GM18508 (cell line): ENCODE measurements at regions not wholly inside any gene's neighbourhood (a gene's known extent, or its start where the extent isn't known, plus 50 kb on each side); places are given as distances from the start of the nearest gene placed in this dataset.
"Not testable (repeated sequence)": the region's sequence is repeated elsewhere in the genome, so short reads cannot be mapped to it uniquely, and the experiment has no call there.

ENCODE experiments used
- ATAC-seq: cut with Tn5 transposase; IDR thresholded peaks from one replicate; pipeline ENCODE4 v1.9.1; 2021; ENCODE audit warnings: moderate number of reproducible peaks; ENCODE audit not compliant: insufficient read depth, unreplicated experiment

DNA sequence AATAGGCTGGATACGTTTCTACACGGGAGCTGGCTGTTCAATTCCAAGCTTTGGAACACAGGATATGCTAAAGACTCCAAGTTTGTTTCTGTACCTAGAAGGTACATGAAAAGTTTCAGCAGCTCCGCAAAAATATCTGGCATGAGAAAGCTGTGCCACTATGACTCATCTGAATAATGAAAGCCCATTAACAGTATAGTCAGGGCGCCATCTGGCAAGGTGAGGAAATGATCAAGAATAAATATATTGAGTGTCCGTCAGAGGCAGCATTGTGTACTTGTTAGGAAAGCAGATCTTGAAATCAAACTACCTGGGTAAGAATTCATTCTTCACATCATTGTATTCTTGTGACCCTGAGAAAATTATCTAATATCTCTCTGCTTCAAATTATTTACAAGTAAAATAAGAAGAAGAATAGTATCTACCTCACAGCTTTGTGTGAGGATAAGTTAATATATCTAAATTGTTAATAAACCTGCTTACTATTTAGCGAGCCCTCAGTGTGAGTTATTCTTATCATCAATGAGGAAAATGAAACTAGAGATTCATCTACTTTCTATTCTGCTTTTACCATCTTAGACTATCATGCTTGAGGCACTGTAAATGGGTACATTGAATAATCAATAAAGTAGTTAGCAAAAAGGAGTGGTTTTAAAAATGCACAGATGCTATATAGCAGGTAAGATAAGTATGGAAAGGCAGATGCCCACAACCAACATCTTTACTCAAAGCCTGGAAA is 53.5 kb downstream of the FSCB start:
- ATAC-seq, result no peak

DNA sequence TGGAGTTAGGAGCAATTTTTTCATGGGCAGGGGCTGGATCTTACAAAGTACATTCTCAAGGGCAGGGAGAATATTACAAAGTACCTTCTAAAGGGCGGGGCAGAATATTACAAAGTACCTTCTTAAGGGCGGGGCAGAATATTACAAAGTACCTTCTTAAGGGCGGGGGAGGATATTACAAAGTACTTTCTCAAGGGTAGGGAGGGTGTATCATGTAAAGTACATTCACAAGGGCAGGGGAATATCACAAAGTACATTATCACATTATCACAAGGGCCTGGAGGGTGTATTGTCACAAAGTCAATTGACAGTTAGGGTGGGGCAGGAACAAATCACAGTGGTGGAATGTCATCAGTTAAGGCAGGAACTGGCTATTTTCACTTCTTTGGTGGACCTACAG is 56.9 kb downstream of the FSCB start:
- ATAC-seq, result not testable (repeated sequence)

DNA sequence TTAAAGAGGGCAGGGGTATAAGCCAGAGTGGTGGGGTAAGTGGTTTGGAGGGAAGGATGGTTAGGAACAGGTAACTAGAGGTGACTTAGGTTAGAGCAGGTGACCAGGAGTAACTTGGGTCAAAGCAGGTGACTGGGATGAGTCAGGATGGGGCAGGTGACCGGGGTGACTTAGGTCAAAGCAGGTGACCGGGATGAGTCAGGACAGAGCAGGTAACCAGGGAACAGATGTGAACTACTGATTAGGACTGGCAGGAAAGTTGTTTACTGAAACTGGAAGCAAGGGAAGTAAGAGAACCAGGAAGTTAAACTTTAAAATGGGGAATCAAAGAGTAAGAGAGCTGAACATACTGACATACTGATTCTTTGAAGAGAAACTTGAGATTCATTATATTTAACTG is 57.4 kb downstream of the FSCB start:
- no peak for ATAC-seq

DNA sequence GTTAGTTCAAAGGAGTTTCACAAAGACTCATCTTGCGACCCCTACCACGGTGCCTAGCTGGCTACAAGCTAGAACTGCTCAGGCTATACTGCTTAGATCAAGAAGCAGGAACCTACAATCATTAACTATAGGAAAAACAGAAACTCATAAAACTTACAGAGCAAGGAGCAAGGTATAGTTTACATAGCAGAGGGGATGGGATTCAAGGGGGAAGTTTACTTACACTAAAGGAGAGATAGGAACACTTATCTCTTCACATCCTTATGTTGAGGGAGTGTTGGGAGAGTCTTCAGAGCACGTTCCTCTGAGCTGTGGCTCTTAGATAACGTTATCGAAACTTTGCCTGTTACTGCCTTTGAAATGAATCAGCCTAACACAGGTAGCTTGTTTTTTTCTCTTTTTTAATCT is 58.1 kb downstream of the FSCB start:
- no peak for ATAC-seq

DNA sequence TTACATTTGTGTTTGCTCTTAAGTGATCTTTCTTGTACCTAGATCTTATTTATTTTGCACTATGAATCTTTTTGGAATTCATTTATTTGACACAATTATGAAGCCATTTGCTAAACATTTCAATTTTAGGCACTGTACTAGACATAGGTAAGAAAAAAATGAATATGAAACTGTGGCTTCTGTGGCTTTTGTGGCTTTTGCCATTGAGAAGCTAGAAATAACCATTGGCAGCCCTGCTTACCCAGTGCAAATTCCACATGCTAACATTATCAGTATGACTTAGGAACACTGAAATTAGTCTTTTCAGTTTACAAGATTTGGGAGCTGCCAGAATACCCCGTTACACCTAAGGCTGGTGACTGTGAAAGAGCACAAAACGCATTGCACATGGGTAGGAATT is 60.1 kb downstream of the FSCB start:
- ATAC-seq, result no peak

DNA sequence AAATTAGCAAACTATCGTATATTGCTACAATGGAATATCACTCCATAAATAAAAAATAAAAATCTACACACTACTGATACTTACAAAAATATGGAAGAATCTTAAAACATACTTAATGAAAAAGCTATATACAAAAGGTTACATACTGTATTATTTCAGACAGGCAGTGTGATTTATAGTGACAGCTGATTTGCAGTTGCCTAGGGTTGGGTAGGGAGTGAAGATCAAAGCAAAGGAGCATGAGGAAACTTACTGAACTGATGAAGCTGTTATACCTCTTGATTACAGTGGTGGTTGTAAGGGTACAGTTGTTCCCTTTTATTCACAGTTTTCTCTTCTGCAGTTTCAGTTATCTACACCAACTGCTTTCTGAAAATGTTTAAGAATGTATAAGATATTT is 62.6 kb downstream of the FSCB start:
- no peak for ATAC-seq

DNA sequence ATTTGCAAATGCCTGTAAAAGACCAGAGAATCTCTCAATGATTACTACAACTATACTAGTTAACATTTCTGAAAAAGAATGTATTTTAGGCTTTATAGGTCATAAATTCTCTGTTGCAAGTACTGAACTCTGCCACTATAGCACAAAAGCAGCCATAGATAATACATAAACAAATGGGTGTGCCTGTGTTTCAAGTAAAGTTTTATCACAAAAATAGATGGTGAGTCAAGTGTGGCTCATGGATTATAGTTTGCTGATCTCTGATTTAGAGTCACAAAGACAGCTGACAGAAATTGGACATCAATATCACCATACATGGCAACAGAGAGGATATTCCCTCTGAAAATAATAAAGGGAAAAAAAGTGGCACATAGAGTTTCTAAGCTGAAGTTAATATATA is 68.1 kb downstream of the FSCB start:
- ATAC-seq, result no peak

DNA sequence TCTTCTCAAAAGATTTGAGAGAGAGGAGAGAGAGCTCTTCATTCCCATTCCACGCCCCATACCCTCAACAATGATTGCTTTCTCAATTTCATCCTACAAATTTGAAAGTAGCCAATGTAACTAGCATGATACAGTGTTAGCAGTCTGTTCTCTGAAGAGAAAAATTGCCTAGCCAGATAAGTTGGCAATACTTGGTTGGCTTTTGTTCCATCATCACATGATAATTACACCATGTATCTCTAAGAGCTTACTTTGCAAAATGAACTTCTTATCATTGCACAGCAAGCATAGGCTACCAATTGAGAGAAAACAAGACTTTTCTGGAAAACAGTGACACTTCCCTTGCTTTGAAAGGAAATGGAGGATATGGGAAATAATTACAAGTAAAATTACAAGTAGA is 68.9 kb downstream of the FSCB start:
- no peak for ATAC-seq

DNA sequence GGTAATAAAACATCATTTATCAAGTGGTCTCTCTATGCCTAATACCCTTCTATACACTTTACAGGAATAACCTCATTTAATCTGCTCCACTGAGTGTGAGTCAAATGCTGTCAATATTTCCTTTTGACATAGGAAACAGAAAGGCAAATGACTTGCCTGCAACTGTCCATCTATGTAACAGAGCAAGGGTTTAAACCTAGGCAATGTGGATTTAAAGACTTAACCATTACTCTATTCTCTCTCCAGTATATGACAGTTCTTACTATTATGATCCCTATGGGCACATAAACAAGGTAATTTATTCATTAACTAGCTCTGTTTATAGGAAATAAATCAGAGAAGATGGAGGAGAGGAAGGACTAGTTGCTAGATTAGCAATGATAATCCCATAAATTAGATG is 70.6 kb downstream of the FSCB start:
- no peak for ATAC-seq

DNA sequence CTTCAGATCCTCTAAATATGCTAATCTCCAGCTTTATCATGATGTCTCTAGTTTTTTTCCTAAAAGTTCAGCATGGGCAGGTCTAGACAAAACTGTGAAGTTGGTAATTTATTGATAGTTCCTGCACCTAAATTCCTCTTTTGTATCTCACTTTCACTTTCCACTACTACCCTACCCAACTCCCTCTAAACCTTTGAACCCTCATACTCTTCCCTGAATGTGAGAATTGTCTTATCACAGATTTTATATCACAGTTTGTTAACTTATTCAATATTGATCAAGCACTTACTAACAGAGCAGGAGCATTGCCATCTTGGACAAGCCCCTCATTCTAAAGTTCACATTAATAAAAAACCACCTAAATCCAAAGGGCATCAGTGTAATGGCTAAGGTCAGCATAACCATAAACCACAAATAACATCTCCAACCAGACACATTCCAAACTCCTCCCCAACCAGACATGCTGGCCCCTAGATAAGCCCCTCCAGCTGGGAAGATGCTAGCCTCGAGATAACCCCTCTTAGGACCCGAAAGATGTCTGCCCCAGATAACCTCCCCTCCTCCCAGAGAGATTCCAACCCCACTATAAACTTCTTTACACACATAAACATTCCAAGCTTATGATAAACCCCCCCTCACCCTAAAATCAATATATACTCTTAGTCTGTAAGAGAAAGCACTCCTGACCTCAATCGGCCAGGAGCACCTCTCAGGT is 78.7 kb downstream of the FSCB start:
- no peak for ATAC-seq

DNA sequence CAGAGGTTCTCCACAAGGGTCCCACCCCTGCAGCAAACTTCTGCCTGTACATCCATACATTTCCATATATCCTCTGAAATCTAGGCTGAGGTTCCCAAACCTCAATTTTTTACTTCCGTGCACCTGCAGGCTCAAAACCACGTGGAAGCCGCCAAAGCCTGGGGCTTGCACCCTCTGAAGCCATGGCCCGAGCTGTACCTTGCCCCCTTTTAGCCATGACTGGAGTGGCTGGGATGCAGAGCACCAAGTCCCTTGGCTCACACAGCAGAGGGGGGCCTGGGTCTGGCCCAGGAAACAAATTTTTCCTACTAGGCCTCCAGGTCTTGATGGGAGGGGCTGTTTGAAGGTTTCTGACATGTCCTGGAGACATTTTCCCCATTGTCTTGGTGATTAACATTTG is 84.4 kb downstream of the FSCB start:
- no peak for ATAC-seq

DNA sequence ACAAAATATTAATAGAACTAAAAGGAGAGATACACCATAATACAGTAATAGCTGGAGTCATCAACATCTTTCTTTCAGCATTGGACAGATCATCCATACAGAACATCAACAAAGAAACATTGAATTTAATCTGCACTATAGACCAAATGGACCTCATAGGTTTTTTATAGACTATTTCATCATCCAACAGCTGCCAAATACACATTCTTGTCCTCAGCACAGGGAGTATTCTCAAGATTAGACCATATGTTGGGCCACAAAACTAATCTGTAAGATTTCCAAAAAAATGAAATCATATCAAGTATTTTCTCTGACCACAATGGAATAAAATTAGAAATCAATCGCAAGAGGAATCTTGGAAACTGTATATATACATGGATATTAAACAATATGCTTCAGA is 86.9 kb downstream of the FSCB start:
- no peak for ATAC-seq

DNA sequence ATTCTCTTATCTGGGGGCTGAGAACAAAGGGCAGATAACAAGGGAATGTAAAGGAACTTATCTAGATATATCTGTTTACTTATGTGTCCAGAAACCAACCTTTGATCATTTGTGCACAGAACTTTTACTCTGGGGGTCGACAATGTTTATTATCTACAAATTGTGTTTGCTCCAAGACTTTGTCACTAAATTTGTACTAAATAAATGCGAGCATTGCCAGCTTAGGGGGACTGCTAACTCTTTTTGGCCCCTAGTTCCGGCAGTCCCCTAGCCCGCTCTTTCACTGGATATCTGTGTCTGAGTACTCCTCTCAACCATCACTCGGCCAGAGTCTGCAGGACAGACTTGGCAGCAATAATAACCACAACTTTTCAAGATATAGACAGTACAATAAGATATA is 88.2 kb downstream of the FSCB start:
- ATAC-seq, result no peak

DNA sequence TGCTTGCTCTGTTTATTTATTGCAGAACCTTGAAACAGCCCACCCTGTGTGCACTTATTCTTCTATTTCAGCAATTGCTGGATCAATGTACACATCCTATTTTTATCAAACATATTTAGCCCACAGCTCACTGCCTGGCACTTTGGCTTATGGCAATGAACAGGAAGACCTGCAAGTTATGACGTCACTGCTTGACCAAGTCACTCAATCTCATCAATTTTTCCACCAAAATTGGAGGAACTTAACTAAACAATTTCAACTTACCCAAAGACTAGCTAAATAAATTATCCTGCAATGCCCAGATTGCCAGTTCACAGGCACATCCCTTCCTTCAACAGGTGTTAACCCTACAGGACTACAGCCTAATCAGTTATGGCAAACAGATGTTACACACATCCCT is 89.3 kb downstream of the FSCB start:
- no peak for ATAC-seq

DNA sequence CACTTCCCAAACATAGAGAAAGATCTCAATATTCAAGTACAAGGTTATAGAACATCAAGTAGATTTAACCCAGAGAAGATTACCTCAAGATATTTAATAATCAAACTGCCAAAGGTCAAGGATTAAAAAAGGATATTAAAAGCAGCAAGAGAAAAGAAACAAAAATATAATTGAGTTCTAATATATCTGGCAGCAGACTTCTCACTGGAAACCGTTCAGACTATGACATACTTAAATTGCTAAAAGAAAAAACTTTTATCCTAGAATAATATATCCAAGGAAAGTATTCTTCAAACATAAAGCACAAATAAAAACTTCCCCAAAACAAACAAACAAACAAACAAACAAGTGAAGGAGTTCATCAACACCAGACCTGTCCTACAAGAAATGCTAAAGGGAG is 92.4 kb downstream of the FSCB start:
- ATAC-seq, result no peak

DNA sequence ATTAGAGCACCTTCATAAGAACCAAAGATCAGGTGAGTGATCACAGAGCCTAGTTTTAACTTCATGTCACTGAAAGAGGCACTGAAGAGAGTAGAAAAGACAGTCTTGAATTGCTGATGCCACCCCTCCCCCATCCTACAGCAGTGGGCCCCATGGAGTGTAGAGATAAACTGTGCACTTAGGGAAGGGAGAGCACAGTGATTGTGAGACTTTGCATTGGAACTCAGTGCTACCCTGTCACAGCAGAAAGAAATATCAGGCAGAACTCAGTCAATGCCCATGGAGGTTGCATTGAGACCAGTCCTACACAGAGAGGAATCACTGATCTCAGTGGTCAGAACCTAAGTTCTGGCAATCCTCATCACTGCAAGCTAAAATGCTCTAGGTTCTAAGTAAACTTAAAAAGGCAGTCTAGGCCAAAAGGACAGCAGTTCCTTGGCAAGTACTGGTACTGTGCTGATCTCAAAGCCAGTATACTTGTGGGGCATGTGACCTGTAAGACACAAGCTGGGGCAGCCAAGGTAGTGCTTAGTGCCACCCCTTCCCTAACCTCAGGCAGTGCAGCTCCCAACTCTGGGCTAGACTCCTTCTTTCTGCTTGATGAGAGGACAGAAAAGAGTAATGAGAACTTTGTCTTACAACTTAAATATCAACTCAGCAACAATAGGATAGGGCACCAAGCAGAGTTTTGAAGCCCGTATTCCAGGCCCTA is 94.1 kb downstream of the FSCB start:
- ATAC-seq, result no peak

DNA sequence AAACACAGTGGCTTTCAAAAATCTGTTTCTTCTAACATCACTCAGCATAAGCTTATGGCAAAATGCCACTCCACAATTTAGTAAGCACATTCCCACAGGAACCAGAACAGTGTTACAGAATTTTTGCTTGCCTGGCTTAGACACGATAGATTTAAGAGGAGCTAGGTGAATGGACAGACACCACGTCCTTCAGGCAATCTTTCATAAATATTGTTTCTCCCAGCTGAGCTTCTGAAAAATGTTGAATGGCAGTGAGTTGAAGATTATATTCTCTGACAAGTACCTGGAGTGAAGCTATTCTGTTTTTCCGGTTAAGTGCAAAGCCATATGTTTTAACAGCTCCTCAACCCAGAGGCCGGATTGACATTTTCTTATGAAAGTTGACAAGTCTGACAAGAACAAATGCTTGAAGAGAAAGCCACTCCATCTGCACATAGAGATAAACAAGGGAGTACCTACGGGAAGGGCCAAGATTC is 102.0 kb downstream of the FSCB start:
- ATAC-seq, result no peak

DNA sequence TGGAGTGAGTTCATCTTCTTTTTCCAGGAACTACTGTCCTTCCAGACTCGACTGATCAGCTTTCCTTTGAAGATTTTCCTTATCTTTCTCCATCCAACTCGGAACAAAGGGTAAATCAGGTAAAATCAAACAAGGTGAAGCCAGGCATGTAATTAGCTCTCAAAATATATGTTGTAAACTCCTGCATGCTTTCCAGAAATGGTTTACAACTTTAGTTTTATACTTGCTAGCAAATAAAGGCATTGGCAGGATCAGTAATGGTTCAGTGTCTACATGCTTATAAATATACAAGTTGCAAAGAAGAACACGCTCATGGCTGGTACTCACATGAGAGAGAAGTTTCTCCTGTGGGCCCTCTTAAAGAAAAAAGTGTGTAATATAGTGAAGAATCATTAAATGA is 102.5 kb downstream of the FSCB start:
- ATAC-seq, result no peak

DNA sequence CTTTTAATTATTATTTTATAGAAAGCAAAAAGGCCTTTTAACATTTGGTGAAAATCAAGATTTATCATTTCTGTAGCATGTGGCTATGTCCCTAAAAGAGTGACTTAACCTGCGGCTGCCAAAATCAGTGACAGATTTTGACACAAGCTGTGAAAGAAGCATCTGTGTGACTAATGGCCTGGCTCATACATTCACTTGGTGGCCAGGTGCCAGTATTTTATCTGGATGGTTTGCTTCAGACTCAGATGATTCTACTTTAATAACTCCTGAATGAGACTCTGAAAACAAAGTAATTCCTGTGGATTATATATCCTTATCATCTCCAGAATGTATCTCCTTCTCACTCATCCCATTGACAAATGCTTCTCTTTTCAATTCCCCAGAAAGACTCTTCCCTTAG is 103.0 kb downstream of the FSCB start:
- no peak for ATAC-seq

DNA sequence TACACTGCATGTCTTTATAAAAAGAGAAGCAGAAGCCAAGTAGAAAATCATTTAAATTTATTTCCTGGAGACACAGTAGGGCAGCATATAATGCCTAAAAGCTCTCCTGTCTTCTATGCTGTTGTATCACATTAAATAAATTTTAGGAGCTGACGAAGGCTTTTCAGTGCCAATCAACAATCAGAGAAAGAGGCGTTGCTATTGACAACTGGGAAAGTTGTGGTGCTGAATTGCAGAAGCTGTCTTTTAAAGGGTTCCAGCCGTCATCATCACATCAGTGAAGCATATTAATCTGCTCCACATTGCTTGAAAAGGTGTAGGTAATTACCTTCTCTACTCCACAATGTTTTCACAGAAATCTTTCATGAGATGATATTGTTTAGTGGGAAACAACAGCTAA is 103.9 kb downstream of the FSCB start:
- no peak for ATAC-seq

DNA sequence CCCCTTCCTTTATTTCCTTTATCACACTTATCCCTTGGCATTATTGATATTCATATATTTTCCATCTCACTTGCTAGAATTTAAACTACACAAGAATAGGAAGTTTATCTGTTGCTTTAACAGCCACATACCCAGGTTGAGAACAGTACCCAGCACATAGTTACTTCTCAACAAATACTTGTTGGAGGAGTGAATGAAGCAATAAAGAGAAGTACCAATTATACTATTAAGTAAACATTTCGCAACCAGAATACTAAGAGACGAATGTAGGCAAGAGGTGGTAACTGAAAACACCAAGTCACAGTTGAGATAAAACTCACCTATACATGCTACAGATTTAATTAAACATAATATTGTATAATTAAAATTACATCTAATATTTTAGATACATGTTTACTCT is 110.9 kb downstream of the FSCB start:
- no peak for ATAC-seq
